Dermis microvascular lymphatic vessel endothelial cell (primary cell): ENCODE measurements at regions not wholly inside any gene's neighbourhood (a gene's known extent, or its start where the extent isn't known, plus 50 kb on each side); places are given as distances from the start of the nearest gene placed in this dataset.

Experiments used
- DNase-seq, 2 donors: peaks; one replicate each; pipeline versions ENCODE4 v3.0.0 to v3.0.0-alpha.2; 2010; ENCODE audit warnings: low read depth in 2 of 2

DNA sequence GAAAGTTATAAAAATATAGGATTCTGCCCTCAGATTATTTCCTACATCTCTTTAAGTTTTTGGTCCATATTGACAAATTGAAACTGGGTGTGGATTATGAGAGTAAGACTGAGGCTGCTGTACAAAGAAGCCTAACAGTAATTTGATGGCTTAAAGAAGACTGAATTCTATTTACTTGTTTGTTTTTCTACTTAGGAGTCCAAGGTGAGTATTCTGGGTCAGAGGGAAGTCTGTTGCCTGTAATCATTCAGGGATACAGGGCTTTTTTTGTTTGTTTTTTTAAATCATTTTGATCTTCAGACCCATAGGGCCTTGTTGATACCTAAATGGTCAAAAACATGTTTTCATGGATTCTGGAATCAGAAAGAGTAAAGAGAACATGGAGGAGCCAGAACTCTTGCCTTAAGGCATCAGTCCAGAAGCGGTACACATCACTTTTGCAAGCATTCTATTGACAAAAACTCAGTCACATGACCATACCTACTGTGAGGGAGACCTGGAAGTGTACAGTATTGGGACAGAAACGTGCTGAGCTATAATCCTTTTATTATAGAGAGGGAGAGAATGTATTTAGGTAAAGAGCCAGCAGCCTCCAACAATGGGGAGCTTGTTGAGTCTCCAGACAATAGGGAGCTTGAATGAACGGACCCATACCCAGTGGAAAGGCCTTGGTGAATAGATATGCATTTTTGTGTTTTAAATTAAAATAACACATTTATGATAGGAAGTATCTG lies 102.7 kb downstream of the LRRC70 start:
- DNase-seq: no peak

DNA sequence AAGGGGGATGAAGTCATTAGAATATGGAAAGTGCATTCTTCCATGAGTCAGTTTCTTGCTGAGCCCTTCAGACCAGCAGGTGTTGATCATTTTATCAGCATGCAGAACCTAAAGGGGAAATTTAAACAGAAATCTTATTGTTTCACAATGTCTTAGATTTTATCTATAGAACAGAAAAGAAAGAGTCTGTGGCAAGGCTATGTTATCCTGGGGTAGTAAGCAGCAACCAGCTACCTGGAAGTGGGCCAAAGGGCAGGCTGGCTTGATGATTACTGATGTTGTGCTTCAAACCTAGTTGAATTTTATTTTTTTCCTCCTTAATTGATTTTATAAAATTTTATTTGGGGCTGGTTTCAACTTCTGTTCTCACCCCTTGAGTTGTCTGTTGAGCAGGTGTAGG lies 101.5 kb downstream of the LRRC70 start:
- DNase-seq: no peak
